IMR-90 (cell line): ENCODE measurements at regions not wholly inside any gene's neighbourhood (a gene's known extent, or its start where the extent isn't known, plus 50 kb on each side); places are given as distances from the start of the nearest gene placed in this dataset.
A peak's percentile ranks its signal among the peaks of the same experiment; 100 is the strongest.

Experiments
- CEBPB ChIP-seq: IDR thresholded peaks from 2 replicates; pipeline ENCODE4 v1.6.1; 2012; ENCODE audit warnings: low read depth, low read length, improper control_type of control experiment
- CHD1 ChIP-seq: IDR thresholded peaks from 2 replicates; pipeline ENCODE4 v1.6.1; 2012; ENCODE audit warnings: low read depth, low read length, improper control_type of control experiment
- CTCF ChIP-seq: conservative IDR thresholded peaks from 2 replicates; pipeline ENCODE4 v1.5.1; 2012; ENCODE audit warnings: mild to moderate bottlenecking, low read depth, low read length, improper control_type of control experiment
- MAFK ChIP-seq: IDR thresholded peaks from 2 replicates; pipeline ENCODE4 v1.6.1; 2012; ENCODE audit warnings: low read depth, low read length, improper control_type of control experiment
- NFE2L2 ChIP-seq: fragments of 150-350 bp; IDR thresholded peaks from 2 replicates; pipeline ENCODE4 v1.6.1; 2016; ENCODE audit warnings: low read depth, mild to moderate bottlenecking, low read length
- POLR2A ChIP-seq: IDR thresholded peaks from 2 replicates; pipeline ENCODE4 v1.6.1; 2012; ENCODE audit warnings: mild to moderate bottlenecking, low read depth, low read length
- RAD21 ChIP-seq: IDR thresholded peaks from 2 replicates; pipeline ENCODE4 v1.6.1; 2012; ENCODE audit warnings: low read length, improper control_type of control experiment
- RCOR1 ChIP-seq: IDR thresholded peaks from 2 replicates; pipeline ENCODE4 v1.6.1; 2012; ENCODE audit warnings: mild to moderate bottlenecking, low read length, improper control_type of control experiment; ENCODE audit not compliant: insufficient replicate concordance
- RFX5 ChIP-seq: IDR thresholded peaks from 2 replicates; pipeline ENCODE4 v1.8.0; 2012; ENCODE audit warnings: low read depth, mild to moderate bottlenecking, low read length, moderate library complexity
- TF ChIP-seq, protein P1 (sequence below): fragments of 150-350 bp; IDR thresholded peaks from 2 replicates; pipeline ENCODE4 v1.6.1; 2017; ENCODE audit warnings: mild to moderate bottlenecking, antibody characterized with exemption, low read length, low read depth
- TF ChIP-seq, protein P2 (sequence below): fragments of 150-350 bp; IDR thresholded peaks from 2 replicates; pipeline ENCODE4 v1.6.1; 2016; ENCODE audit warnings: low read depth, mild to moderate bottlenecking, low read length, moderate library complexity, borderline replicate concordance

- TF ChIP-seq CTCF, result no peak
- TF ChIP-seq POLR2A, result no peak
- TF ChIP-seq, protein P1, sequence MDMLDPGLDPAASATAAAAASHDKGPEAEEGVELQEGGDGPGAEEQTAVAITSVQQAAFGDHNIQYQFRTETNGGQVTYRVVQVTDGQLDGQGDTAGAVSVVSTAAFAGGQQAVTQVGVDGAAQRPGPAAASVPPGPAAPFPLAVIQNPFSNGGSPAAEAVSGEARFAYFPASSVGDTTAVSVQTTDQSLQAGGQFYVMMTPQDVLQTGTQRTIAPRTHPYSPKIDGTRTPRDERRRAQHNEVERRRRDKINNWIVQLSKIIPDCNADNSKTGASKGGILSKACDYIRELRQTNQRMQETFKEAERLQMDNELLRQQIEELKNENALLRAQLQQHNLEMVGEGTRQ, result peak; percentile 50; the same call in 1 of the 2 replicates
- TF ChIP-seq RAD21, result no peak
- peak; percentile 62 for TF ChIP-seq RFX5
- TF ChIP-seq CHD1, result no peak
- TF ChIP-seq, protein P2, sequence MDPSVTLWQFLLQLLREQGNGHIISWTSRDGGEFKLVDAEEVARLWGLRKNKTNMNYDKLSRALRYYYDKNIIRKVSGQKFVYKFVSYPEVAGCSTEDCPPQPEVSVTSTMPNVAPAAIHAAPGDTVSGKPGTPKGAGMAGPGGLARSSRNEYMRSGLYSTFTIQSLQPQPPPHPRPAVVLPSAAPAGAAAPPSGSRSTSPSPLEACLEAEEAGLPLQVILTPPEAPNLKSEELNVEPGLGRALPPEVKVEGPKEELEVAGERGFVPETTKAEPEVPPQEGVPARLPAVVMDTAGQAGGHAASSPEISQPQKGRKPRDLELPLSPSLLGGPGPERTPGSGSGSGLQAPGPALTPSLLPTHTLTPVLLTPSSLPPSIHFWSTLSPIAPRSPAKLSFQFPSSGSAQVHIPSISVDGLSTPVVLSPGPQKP, result no peak
- TF ChIP-seq MAFK, result no peak
- no peak for TF ChIP-seq CEBPB
- TF ChIP-seq RCOR1, result no peak
- no peak for TF ChIP-seq NFE2L2
These were observed 363.9 kb downstream of the PREX1 start for GRCh38 chr20:48463916-48464315.
